Erythroblast (primary cell): ENCODE measurements at regions not wholly inside any gene's neighbourhood (a gene's known extent, or its start where the extent isn't known, plus 50 kb on each side); places are given as distances from the start of the nearest gene placed in this dataset.

Experiments used
- GATA1 ChIP-seq: IDR thresholded peaks from 2 replicates; pipeline ENCODE4 v1.6.1; 2011; ENCODE audit warnings: low read depth, mild to moderate bottlenecking, control low read depth, low read length, moderate library complexity
- POLR2A ChIP-seq: IDR thresholded peaks from 2 replicates; pipeline ENCODE4 v1.6.1; 2011; ENCODE audit warnings: mild to moderate bottlenecking, low read length

- no peak for TF ChIP-seq POLR2A
- no peak for TF ChIP-seq GATA1
These were observed 74.0 kb upstream of the KLF3 start for GRCh38 chr4:38590046-38590445.
